Dermis microvascular lymphatic vessel endothelial cell (primary cell): ENCODE measurements at regions not wholly inside any gene's neighbourhood (a gene's known extent, or its start where the extent isn't known, plus 50 kb on each side); places are given as distances from the start of the nearest gene placed in this dataset.
"Not testable (repeated sequence)": the region's sequence is repeated elsewhere in the genome, so short reads cannot be mapped to it uniquely, and the experiment has no call there.

Experiments used
- DNase-seq, 2 donors: peaks; one replicate each; pipeline versions ENCODE4 v3.0.0 to v3.0.0-alpha.2; 2010; ENCODE audit warnings: low read depth in 2 of 2

DNA sequence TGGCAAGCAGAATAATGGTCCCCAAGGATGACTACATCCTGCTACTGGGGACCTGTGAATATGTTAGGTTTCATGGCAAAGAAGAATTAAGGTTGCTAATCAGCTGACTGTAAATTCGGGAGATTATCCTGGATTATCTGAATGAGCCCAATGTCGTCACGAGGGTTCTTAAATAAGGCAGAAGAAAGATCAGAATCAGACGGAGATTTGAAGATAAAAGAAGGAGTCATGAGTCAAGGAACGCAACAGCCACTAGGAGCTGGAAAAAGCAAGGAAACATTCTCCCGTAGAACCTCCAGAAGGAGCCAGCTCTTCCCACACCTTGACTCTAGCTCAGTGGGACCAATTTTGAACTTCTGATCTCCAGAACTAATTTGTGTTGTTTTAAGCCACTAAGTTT is 82.9 kb upstream of the APBB1IP start:
- DNase-seq = no peak

DNA sequence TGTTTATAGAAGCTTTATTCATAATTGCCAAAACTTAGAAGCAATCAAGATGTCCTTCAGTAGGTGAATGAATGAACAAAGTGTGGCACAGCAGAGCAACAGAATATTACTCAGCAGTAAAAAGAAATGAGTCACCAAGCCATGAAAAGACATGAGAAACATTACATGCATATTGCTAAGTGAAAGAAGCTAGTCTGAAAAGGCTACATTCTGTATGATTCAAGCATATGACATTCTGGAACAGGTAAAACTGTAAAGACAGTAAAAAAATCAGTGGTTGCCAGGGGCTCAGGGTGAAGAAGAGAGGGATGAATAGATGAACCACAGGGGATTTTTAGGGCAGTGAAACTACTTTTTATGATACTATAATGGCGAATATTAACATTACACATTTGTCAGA is 80.9 kb upstream of the APBB1IP start:
- DNase-seq = no peak

DNA sequence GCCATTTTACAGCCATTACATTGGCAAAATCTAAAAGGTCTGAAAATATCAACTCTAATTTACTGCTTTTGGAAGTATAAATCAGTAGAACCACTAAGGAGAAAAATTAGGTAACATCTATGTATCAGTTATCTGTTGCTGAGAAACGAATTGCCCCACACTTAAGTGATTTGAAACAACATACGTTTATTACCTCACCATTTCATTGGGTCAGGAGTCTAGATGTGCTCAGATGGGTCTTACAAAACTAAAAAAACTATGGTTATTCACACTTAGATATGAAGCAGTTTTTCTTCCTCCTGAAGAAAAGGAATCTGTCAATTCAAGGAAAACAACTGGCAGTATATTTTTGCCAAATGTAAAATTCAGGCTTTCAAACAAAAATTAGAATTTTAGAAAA is 80.1 kb upstream of the APBB1IP start:
- DNase-seq = no peak

DNA sequence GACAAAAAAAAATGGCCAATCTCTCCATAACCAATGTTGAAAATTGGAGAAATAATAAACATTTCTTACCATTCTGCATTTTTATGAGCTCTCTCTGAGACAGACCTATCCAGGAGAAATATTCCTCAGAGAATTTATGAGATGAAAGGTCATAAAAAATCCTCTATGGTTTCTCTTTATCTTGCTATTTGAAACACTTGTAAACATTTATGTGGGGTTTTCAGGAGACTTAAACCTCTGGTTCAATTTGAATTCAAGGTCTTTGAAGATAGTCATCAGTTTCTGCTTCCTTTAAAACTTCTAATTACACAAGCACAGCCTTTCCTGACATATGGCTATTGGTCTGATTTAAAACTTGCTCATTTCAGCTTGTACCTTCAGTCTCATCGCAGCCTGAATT is 78.5 kb upstream of the APBB1IP start:
- DNase-seq = no peak

DNA sequence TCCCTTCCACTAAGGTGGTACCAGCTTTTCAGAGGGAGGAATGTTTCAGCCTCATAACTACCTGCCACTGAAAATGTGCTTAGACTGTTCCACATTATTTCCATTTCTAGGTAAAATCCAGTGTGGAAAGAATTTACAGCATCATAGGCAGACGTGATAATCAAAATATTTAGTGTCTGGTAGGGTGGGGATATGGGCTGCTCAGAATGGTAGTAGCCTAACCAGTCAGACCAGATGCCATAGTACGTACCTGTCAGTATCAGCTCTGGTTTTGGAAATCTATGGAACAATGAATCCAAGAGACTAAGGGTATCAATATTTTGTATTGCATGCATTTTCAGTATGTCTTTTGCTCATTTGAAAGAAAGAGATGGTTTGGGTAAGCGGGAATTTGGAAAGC is 76.8 kb upstream of the APBB1IP start:
- no peak for DNase-seq

DNA sequence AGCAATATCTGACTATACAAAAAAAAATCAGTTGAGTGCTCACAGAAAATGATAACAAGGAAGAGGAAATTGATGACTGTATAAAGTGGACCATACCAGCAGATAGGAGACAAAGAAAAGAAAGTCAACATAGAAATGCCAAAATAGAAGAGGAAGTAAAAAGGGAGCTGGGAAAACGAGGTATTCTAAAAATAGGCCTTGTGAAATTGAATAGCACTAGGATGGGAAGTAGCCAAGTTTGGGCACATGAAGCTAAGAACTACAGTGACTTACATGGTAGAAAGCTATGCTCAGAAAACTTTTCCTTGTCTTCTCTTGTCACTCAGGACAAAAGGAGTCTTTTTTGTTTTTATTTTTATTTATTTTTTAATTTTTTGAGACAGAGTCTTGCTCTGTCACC is 76.2 kb upstream of the APBB1IP start:
- DNase-seq = no peak

DNA sequence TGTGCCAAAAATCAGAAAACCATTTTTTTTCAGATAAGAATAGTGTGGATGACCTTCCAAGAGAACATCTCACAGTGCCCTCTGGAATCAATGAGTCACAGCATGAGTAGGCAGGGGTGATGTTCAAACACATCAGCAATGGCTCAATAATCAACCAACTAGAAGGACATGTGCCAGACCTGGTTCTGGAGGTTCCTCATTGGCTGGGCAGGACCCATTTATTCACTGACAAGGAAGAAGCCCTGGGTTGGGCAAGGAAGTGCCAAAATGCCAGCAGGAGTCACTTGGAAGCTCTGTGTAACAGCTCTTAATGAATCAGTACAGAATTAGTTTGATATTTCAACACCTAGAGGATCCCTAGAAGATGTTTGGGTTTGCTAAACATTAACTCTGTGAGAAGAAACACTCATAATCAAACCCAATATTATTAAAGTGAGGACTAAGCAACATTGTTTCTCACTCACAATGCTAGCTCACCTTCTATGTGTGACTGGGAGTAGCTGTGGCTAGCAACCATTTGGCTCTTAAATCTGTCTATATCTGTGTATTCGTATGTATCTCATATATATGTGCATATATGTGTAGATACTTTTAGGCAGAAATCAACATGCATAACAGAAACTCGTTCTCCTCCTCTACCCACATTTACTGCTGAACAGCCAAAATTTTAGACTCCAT is 72.3 kb upstream of the APBB1IP start:
- no peak for DNase-seq

DNA sequence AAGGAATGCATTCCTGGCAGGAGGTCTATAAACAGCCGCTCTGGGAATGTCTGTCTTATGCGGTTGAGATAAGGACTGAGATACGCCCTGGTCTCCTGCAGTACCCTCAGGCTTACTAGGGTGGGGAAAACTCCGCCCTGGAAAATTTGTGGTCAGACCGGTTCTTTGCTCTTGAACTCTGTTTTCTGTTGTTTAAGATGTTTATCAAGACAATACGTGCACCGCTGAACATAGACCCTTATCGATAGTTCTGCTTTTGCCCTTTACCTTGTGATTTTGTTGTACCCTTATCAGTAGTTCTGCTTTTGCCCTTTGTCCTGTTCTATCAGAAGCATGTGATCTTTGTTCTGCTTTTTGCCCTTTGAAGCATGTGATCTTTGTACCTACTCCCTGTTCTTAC is 71.1 kb upstream of the APBB1IP start:
- DNase-seq = not testable (repeated sequence)

DNA sequence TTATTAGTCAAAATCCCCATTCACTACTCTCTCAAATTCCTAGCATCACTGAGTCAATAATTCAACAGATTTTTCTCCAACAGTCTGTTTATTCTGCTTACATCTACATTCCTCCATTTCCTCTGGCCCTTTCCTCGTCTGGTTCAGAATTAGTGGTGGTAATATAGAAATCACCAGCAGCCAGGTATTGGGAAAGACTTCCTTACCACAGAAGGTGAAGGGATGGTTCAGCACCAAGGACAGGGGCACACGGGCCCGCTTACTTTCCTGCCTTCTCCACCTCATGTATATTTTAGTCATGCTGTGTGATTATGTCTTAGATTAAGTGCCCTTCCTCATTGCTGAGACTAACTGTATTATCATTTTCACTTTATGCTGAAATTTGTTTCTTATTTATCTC is 70.4 kb upstream of the APBB1IP start:
- peak in 1 of 2 donors; percentile 5 for DNase-seq

DNA sequence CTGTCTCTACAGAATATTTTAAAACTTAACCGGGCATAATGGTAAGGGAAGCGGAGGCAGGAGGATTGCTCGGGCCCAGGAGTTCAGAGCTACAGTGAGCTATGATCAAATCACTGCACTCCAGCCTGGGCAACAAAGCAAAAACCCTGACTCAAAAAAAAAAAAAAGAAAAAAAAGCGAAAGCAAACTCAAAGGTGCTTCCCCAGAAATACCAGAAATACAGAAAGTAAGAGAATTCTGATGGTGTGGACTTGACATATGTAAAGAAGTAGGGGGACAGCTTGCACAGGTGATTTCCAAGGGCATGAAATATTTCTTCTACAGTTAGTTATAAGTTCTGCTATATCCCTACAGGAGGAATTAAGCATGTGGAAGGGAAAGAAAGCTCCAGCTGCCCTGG is 69.7 kb upstream of the APBB1IP start:
- no peak for DNase-seq

DNA sequence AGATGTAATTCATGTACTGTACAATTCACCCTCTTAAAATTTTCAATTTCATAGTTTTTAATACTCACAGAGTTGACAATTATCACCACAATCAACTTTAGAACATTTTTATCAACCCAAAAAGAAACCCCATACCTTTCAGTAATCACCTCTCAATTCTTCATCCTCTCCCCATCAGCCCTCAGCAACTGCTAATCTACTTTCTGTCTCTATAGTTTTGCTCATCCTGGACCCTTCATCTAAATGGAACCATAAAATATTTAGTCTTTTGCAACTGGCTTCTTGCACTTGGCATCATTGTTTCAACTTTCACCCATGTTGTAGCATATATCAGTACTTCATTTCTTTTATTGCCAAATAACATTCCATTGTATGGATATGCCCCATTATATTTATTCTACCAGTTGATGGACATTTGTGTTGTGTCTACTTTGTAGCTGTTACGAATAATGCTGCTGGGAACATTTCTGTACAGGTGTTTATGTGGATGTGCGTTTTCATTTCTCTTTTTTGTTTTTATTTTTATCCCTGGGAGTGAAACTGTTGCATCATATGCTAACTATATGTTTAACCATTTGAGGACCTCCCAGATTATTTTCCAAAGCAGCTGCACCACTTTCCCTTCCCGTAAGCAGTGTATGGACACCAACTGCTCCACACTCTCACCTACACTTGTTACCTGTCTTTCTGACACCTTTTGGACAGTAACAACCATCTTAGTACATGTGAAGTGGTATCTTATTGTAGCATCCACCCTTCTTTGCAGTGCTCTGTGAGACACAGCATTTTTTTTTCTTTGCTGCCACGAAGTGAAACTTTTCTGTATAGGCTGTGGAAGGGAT is 65.4 kb upstream of the APBB1IP start:
- DNase-seq = no peak

DNA sequence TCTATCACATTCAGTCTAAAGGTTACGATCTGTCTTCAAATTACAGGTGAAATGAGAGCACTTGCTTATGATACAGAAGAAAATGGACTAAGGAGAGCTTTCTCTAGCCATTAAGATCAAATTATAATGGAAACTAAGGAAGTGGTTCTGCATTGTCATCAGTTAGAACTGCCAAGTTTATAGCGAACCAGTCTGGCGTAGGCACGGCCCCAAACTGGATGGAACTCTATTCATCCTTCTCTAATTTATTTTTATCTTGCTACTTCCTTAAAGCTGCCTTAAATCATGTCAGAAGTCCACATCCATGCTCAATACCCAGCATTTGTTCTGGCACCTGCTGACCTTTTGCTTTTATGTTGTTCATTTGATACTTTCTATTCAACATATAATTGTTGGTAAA is 63.7 kb upstream of the APBB1IP start:
- no peak for DNase-seq

DNA sequence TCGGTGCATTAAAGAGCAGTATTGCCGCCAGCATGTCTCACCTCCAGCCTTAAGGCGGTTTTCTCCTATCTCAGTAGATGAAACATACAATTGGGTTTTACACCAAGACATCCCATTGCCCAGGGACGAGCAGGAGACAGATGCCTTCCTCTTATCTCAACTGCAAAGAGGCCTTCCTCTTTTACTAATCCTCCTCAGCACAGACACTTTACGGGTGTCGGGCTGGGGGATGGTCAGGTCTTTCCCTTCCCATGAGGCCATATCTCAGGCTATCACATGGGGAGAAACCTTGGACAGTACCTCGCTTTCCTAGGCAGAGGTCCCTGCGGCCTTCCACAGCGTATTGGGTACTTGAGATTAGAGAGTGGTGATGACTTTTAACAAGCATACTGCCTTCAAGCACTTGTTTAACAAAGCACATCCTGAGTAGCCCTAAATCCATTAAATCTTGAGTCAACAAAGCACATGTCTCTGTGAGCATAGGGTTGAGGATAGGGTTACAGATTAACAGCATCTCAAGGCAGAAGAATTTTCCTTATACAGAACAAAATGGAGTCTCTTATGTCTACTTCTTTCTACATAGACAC is 60.8 kb upstream of the APBB1IP start:
- not testable (repeated sequence) for DNase-seq

DNA sequence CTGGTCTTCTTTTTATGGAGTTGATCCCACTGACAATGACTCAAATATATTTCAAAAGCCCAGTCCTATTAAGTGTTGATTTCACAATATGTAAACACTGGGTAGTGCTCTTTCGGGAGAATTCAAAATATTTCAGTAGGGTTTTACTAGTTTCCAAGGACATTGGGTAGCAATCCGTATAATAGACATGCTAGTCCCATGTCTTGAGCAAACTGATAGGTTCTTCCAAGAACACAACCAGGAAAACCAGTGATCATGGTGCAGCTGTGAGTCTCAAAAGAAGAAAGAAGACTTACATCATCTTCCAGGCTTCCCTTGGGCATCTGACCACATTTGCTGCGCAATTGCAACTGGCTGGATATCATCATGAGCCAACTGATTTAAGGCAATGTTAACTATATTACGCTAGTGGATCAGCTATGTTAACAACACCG is 59.3 kb upstream of the APBB1IP start:
- DNase-seq = no peak

DNA sequence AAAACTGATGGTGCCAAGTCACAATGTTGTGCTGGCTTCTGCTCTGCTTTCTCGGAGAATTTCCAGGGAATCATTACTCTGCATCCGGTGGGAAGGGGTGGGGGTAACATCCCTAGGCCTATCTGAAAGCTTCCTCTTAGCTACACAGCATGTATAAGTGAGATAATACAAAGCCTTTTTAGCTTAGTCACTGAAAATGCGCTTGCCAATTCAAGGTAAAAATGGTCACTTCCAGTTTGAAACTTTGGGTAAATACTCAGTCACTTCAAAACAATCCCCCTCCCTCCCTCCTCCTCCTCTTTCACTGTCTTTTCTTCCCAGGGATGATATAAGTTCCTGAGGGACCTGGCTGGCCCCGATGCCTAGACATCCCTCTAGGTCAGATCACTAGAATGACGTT is 57.3 kb upstream of the APBB1IP start:
- DNase-seq = no peak

DNA sequence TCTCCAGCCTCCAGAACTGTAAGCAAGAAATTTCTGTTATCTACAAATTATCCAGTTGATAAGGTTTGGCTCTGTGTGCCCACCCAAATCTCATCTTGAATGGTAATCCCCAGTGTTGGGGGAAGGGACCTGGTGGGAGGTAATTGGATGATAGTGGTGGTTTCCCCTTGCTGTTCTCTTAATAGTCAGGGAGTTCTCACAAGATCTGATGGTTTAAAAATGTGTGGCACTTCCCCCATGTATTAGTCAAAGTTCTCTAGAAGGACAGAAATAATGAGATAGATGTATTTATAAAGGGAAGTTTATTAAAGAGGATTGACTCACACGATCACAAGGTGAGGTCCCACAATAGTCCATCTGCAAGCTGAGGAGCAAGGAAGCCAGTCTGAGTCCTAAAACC is 56.2 kb upstream of the APBB1IP start:
- DNase-seq = no peak

DNA sequence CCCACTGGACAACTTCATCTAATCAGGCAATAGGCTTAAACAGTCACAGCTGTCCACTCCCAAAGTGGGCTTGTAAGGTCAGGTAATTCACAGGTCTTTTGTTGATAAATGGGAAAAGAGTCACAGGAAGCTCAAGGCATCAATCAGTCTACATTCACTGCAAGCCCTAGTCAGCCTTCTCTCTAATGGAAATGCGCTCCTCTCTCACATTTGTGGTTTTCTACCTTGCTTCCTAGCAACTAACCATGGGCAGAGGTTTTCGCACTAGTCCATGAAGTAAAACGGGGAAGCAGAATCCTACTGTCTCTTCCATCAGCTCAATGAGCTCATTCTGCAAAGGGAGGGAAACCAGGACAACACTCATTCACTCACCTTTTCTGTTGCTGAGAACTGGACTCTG is 53.5 kb upstream of the APBB1IP start:
- no peak for DNase-seq

DNA sequence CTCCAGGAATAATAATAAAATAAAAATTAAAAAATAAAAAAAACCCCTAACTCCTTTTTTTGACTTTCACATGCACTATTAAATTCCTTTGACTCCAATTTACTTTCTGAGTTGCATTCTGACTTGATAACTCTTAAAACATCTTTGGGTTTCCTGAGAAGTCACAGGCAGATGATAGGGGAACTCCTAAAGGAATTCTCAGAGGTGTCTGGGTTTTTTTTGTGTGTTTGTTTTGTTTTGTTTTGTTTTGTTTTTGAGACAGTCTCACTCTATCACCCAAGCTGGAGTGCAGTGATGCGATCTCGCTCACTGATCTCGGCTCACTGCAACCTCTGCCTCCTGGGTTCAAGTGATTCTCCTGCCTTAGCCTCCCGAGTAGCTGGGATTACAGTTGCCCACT is 52.7 kb upstream of the APBB1IP start:
- DNase-seq = no peak

DNA sequence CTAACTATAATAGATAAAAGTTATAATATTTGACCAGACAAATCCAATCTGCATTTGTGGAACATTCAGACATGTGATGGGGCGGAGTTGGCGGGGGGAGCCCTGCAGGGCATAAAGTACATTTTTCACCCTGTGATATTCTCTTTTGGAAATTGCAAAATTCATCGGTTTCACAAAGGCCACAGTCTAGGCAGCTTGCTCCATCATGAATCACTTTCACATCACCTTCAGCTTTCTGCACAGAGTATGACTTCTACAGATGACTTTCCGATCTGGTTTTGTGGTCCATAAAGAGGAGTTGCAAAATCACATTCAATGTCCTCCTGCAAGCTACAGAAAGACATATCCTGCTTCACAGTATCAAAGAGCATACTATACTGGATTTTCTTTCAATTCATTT is 51.4 kb upstream of the APBB1IP start:
- no peak for DNase-seq
